ENCODE measurements at regions not wholly inside any gene's neighbourhood (a gene's known extent, or its start where the extent isn't known, plus 50 kb on each side); places are given as distances from the start of the nearest gene placed in this dataset.

DNA sequence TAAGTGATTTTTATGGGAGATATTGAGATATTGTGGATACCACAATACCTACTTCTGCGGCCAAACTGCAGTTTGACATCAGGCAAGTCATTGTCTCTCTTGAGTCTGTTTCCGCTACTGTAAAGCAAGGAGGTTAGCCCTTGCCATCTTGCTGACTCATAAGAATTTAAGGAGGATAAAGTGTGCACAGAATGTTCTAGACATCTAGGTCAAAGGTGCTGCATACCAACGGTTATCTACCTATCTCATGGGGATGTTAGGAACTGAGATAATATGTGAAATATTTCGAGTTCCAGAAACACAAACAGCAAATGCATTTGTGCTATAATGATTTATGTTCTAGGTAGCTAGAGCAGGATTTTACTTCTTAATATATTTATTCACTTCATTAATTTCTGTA lies 211.5 kb upstream of the NR3C2 start:
- TF ChIP-seq, protein P1, sequence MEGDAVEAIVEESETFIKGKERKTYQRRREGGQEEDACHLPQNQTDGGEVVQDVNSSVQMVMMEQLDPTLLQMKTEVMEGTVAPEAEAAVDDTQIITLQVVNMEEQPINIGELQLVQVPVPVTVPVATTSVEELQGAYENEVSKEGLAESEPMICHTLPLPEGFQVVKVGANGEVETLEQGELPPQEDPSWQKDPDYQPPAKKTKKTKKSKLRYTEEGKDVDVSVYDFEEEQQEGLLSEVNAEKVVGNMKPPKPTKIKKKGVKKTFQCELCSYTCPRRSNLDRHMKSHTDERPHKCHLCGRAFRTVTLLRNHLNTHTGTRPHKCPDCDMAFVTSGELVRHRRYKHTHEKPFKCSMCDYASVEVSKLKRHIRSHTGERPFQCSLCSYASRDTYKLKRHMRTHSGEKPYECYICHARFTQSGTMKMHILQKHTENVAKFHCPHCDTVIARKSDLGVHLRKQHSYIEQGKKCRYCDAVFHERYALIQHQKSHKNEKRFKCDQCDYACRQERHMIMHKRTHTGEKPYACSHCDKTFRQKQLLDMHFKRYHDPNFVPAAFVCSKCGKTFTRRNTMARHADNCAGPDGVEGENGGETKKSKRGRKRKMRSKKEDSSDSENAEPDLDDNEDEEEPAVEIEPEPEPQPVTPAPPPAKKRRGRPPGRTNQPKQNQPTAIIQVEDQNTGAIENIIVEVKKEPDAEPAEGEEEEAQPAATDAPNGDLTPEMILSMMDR (tag by site-specific recombination; IDR thresholded peaks at IDR 0.05), result no peak
- TF ChIP-seq, protein P2, sequence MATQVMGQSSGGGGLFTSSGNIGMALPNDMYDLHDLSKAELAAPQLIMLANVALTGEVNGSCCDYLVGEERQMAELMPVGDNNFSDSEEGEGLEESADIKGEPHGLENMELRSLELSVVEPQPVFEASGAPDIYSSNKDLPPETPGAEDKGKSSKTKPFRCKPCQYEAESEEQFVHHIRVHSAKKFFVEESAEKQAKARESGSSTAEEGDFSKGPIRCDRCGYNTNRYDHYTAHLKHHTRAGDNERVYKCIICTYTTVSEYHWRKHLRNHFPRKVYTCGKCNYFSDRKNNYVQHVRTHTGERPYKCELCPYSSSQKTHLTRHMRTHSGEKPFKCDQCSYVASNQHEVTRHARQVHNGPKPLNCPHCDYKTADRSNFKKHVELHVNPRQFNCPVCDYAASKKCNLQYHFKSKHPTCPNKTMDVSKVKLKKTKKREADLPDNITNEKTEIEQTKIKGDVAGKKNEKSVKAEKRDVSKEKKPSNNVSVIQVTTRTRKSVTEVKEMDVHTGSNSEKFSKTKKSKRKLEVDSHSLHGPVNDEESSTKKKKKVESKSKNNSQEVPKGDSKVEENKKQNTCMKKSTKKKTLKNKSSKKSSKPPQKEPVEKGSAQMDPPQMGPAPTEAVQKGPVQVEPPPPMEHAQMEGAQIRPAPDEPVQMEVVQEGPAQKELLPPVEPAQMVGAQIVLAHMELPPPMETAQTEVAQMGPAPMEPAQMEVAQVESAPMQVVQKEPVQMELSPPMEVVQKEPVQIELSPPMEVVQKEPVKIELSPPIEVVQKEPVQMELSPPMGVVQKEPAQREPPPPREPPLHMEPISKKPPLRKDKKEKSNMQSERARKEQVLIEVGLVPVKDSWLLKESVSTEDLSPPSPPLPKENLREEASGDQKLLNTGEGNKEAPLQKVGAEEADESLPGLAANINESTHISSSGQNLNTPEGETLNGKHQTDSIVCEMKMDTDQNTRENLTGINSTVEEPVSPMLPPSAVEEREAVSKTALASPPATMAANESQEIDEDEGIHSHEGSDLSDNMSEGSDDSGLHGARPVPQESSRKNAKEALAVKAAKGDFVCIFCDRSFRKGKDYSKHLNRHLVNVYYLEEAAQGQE (tag by site-specific recombination; IDR thresholded peaks at IDR 0.05), result no peak
- TF ChIP-seq, protein P3, sequence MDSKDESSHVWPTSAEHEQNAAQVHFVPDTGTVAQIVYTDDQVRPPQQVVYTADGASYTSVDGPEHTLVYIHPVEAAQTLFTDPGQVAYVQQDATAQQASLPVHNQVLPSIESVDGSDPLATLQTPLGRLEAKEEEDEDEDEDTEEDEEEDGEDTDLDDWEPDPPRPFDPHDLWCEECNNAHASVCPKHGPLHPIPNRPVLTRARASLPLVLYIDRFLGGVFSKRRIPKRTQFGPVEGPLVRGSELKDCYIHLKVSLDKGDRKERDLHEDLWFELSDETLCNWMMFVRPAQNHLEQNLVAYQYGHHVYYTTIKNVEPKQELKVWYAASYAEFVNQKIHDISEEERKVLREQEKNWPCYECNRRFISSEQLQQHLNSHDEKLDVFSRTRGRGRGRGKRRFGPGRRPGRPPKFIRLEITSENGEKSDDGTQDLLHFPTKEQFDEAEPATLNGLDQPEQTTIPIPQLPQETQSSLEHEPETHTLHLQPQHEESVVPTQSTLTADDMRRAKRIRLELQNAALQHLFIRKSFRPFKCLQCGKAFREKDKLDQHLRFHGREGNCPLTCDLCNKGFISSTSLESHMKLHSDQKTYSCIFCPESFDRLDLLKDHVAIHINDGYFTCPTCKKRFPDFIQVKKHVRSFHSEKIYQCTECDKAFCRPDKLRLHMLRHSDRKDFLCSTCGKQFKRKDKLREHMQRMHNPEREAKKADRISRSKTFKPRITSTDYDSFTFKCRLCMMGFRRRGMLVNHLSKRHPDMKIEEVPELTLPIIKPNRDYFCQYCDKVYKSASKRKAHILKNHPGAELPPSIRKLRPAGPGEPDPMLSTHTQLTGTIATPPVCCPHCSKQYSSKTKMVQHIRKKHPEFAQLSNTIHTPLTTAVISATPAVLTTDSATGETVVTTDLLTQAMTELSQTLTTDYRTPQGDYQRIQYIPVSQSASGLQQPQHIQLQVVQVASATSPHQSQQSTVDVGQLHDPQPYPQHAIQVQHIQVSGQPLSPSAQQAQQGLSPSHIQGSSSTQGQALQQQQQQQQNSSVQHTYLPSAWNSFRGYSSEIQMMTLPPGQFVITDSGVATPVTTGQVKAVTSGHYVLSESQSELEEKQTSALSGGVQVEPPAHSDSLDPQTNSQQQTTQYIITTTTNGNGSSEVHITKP (tag by site-specific recombination; IDR thresholded peaks at IDR 0.05), result no peak
- TF ChIP-seq ZBTB20 (tag by site-specific recombination; IDR thresholded peaks at IDR 0.05), result no peak
- no peak for TF ChIP-seq HOXA7 (CRISPR knock-in tag; IDR thresholded peaks at IDR 0.05; ENCODE audit: borderline replicate concordance)
